GM19035 (cell line): ENCODE measurements at regions not wholly inside any gene's neighbourhood (a gene's known extent, or its start where the extent isn't known, plus 50 kb on each side); places are given as distances from the start of the nearest gene placed in this dataset.

Experiments used
- ATAC-seq: cut with Tn5 transposase; IDR thresholded peaks from one replicate; pipeline ENCODE4 v1.9.1; 2021; ENCODE audit not compliant: unreplicated experiment

GRCh38 chr1:14031461-14031860, 331.5 kb downstream of the PRDM2 start:
- no peak for ATAC-seq

- ATAC-seq: no peak
Observed at GRCh38 chr1:14034506-14034905, 334.5 kb downstream of the PRDM2 start.

- no peak for ATAC-seq
Observed at GRCh38 chr1:14037101-14037847, 337.3 kb downstream of the PRDM2 start.

GRCh38 chr1:14039582-14040430, 339.8 kb downstream of the PRDM2 start:
- no peak for ATAC-seq

GRCh38 chr1:14049965-14050364, 350.0 kb downstream of the PRDM2 start:
- no peak for ATAC-seq

- ATAC-seq: no peak
Observed at GRCh38 chr1:14055442-14056223, 355.6 kb downstream of the PRDM2 start.

GRCh38 chr1:14057640-14058039, 357.7 kb downstream of the PRDM2 start:
- no peak for ATAC-seq

- ATAC-seq: no peak
Observed at GRCh38 chr1:14061204-14061603, 361.2 kb downstream of the PRDM2 start.

GRCh38 chr1:14061722-14062121, 361.7 kb downstream of the PRDM2 start:
- ATAC-seq: no peak

- no peak for ATAC-seq
Observed at GRCh38 chr1:14062669-14063068, 362.7 kb downstream of the PRDM2 start.

- ATAC-seq: no peak
Observed at GRCh38 chr1:14064649-14065442, 364.9 kb downstream of the PRDM2 start.

- ATAC-seq: no peak
Observed at GRCh38 chr1:14065486-14065885, 365.5 kb downstream of the PRDM2 start.

- ATAC-seq: no peak
Observed at GRCh38 chr1:14067036-14067435, 367.0 kb downstream of the PRDM2 start.

- no peak for ATAC-seq
Observed at GRCh38 chr1:14067711-14068110, 367.7 kb downstream of the PRDM2 start.

- ATAC-seq: no peak
Observed at GRCh38 chr1:14071581-14071980, 371.6 kb downstream of the PRDM2 start.

GRCh38 chr1:14080653-14081052, 380.7 kb downstream of the PRDM2 start:
- ATAC-seq: no peak

GRCh38 chr1:14082331-14082730, 382.3 kb downstream of the PRDM2 start:
- ATAC-seq: no peak

- ATAC-seq: no peak
Observed at GRCh38 chr1:14083277-14083676, 383.3 kb downstream of the PRDM2 start.

- no peak for ATAC-seq
Observed at GRCh38 chr1:14083706-14084105, 383.7 kb downstream of the PRDM2 start.

- no peak for ATAC-seq
Observed at GRCh38 chr1:14090062-14090461, 390.1 kb downstream of the PRDM2 start.

GRCh38 chr1:14090531-14090930, 390.5 kb downstream of the PRDM2 start:
- ATAC-seq: no peak
